Smooth muscle cell (in vitro differentiated cells): ENCODE measurements at regions not wholly inside any gene's neighbourhood (a gene's known extent, or its start where the extent isn't known, plus 50 kb on each side); places are given as distances from the start of the nearest gene placed in this dataset.

ENCODE experiments used
- DNase-seq: peaks from one replicate; lab custom pipeline; 2025; ENCODE audit not compliant: unreplicated experiment; lab: John Stamatoyannopoulos, UW
- H2AFZ ChIP-seq: fragments of 200-600 bp; sonication (generic); 2 replicates; pipeline ENCODE4 v1.6.0; 2016; ENCODE audit warnings: antibody characterized with exemption, low read depth, mild to moderate bottlenecking
- H3F3A ChIP-seq: fragments of 200-600 bp; sonication (generic); 2 replicates; pipeline ENCODE4 v1.6.0; 2017; ENCODE audit warnings: antibody characterized with exemption, low read depth
- H3K27ac ChIP-seq: fragments of 200-600 bp; sonication (generic); 2 replicates; pipeline ENCODE4 v1.5.1; 2016; ENCODE audit warnings: low read depth, mild to moderate bottlenecking
- H3K27me3 ChIP-seq: fragments of 200-600 bp; sonication (generic); 2 replicates; pipeline ENCODE4 v1.6.1; 2016; ENCODE audit warnings: low read depth, mild to moderate bottlenecking
- H3K36me3 ChIP-seq: fragments of 200-600 bp; sonication (generic); 2 replicates; pipeline ENCODE4 v1.5.1; 2016; ENCODE audit warnings: low read depth
- H3K4me1 ChIP-seq: fragments of 200-600 bp; sonication (generic); 2 replicates; pipeline ENCODE4 v1.5.1; 2016; ENCODE audit warnings: low read depth
- H3K4me2 ChIP-seq: fragments of 200-600 bp; sonication (generic); 2 replicates; pipeline ENCODE4 v1.6.0; 2016; ENCODE audit warnings: mild to moderate bottlenecking
- H3K4me3 ChIP-seq: fragments of 200-600 bp; sonication (generic); 2 replicates; pipeline ENCODE4 v1.5.1; 2016; ENCODE audit warnings: mild to moderate bottlenecking
- H3K79me2 ChIP-seq: fragments of 200-600 bp; sonication (generic); 2 replicates; pipeline ENCODE4 v1.6.0; 2016; ENCODE audit warnings: low read depth, mild to moderate bottlenecking
- H3K9ac ChIP-seq: fragments of 200-600 bp; sonication (generic); 2 replicates; pipeline ENCODE4 v1.6.0; 2016; ENCODE audit warnings: low read depth
- H3K9me3 ChIP-seq: fragments of 200-600 bp; sonication (generic); replicated peaks from 2 replicates; pipeline ENCODE4 v1.5.1; 2016; ENCODE audit warnings: low read depth
- H4K20me1 ChIP-seq: fragments of 200-600 bp; sonication (generic); 2 replicates; pipeline ENCODE4 v1.6.0; 2016; ENCODE audit warnings: low read depth
- CTCF ChIP-seq: fragments of 200-600 bp; sonication (generic); IDR thresholded peaks from 2 replicates; pipeline ENCODE4 v1.5.1; 2017; ENCODE audit warnings: borderline replicate concordance, mild to moderate bottlenecking, antibody characterized with exemption; ENCODE audit not compliant: insufficient read depth, poor library complexity, severe bottlenecking
- WGBS: methylation state at CpG from one replicate; pipeline ENCODE4 v1.1.7; 2016; ENCODE audit warnings: low lambda C conversion rate; 5-methylcytosine and 5-hydroxymethylcytosine counted together

- 86% methylated on average over 6 of the region's 6 CpGs for WGBS
- H3K4me1 ChIP-seq, result no peaks in the 10 kb centered on the region
- no peaks in the 10 kb centered on the region for H3K79me2 ChIP-seq
- no peak overlapping the region for H3K9ac ChIP-seq
- no peak overlapping the region for H2AFZ ChIP-seq
- H4K20me1 ChIP-seq, result no peaks in the 10 kb centered on the region
- no peaks in the 10 kb centered on the region for H3K9me3 ChIP-seq
- H3K27ac ChIP-seq, result no peak overlapping the region
- TF ChIP-seq CTCF, result no peak
- H3K27me3 ChIP-seq, result no peaks in the 10 kb centered on the region
- H3K36me3 ChIP-seq, result no peaks in the 10 kb centered on the region
- no peaks in the 10 kb centered on the region for H3F3A ChIP-seq
- H3K4me2 ChIP-seq, result no peak overlapping the region
- H3K4me3 ChIP-seq, result no peak overlapping the region
- DNase-seq, result no peak
Observed at GRCh38 chr6:163935158-163935762, 520.7 kb downstream of the QKI start.

- WGBS, result 93% methylated on average over 6 of the region's 6 CpGs
- no peak overlapping the region for H3K4me2 ChIP-seq
Observed at GRCh38 chr6:163930012-163930411, 515.5 kb downstream of the QKI start.

GRCh38 chr6:163929538-163929937 lies 515.0 kb downstream of the QKI start:
- no peak overlapping the region for H3K9ac ChIP-seq
- no peak overlapping the region for H2AFZ ChIP-seq
- no peak for DNase-seq
- H3K27me3 ChIP-seq, result no peaks in the 10 kb centered on the region
- WGBS, result 94% methylated on average over 3 of the region's 3 CpGs
- H3K4me1 ChIP-seq, result no peaks in the 10 kb centered on the region
- H3K36me3 ChIP-seq, result no peaks in the 10 kb centered on the region
- no peak for TF ChIP-seq CTCF
- no peak overlapping the region for H3K4me2 ChIP-seq
- H3K4me3 ChIP-seq, result no peak overlapping the region
- H3K27ac ChIP-seq, result no peak overlapping the region
- no peaks in the 10 kb centered on the region for H3K9me3 ChIP-seq
- no peaks in the 10 kb centered on the region for H3F3A ChIP-seq
- H4K20me1 ChIP-seq, result no peaks in the 10 kb centered on the region
- no peaks in the 10 kb centered on the region for H3K79me2 ChIP-seq

More at GRCh38 chr6:163930012-163930411, 515.5 kb downstream of the QKI start:
- no peaks in the 10 kb centered on the region for H3F3A ChIP-seq
- H3K9me3 ChIP-seq, result no peaks in the 10 kb centered on the region
- H3K36me3 ChIP-seq, result no peaks in the 10 kb centered on the region
- H3K27ac ChIP-seq, result no peak overlapping the region
- no peaks in the 10 kb centered on the region for H3K79me2 ChIP-seq
- no peak overlapping the region for H3K4me3 ChIP-seq
- no peaks in the 10 kb centered on the region for H4K20me1 ChIP-seq
- no peak overlapping the region for H2AFZ ChIP-seq
- no peak for DNase-seq
- H3K9ac ChIP-seq, result no peak overlapping the region
- no peaks in the 10 kb centered on the region for H3K27me3 ChIP-seq
- H3K4me1 ChIP-seq, result no peaks in the 10 kb centered on the region
- no peak for TF ChIP-seq CTCF

- WGBS, result 95% methylated on average over 7 of the region's 7 CpGs
- Histone ChIP-seq H3K79me2 (no peaks in the 10 kb centered on the region), H4K20me1 (no peaks in the 10 kb centered on the region), H3K9ac (no peak overlapping the region), H3K4me3 (no peak overlapping the region), H3K9me3 (no peaks in the 10 kb centered on the region), H3K27me3 (no peaks in the 10 kb centered on the region), H2AFZ (no peak overlapping the region), H3K4me2 (no peak overlapping the region), H3F3A (no peaks in the 10 kb centered on the region), H3K27ac (no peak overlapping the region), H3K4me1 (no peaks in the 10 kb centered on the region), H3K36me3 (no peaks in the 10 kb centered on the region)
- DNase-seq, result no peak
- TF ChIP-seq CTCF, result no peak
Observed at GRCh38 chr6:163926642-163927041, 512.1 kb downstream of the QKI start.
